SU-DHL-6 (cell line): ENCODE measurements at regions not wholly inside any gene's neighbourhood (a gene's known extent, or its start where the extent isn't known, plus 50 kb on each side); places are given as distances from the start of the nearest gene placed in this dataset.

Experiments
- H2AFZ ChIP-seq: fragments of 200-600 bp; sonication (generic); 2 replicates; pipeline ENCODE4 v1.6.1; 2014; ENCODE audit warnings: low read depth, mild to moderate bottlenecking, moderate library complexity, mixed read lengths, antibody characterized with exemption, low read length; ENCODE audit not compliant: severe bottlenecking
- H3F3A ChIP-seq: fragments of 200-600 bp; shearing (Covaris generic); 2 replicates; pipeline ENCODE4 v1.6.0; 2016; ENCODE audit warnings: antibody characterized with exemption, mild to moderate bottlenecking; ENCODE audit not compliant: insufficient read depth
- H3K27ac ChIP-seq: fragments of 200-600 bp; sonication (generic); 2 replicates; pipeline ENCODE4 v1.5.1; 2016; ENCODE audit warnings: low read depth, mild to moderate bottlenecking, low read length, moderate library complexity, mixed read lengths
- H3K27me3 ChIP-seq: fragments of 200-600 bp; sonication (generic), shearing (Covaris generic); 2 replicates; pipeline ENCODE4 v1.6.0; 2014; ENCODE audit warnings: mild to moderate bottlenecking, low read length
- H3K36me3 ChIP-seq: fragments of 200-600 bp; sonication (generic); 2 replicates; pipeline ENCODE4 v1.6.1; 2014; ENCODE audit warnings: mild to moderate bottlenecking, low read length, mixed read lengths
- H3K4me2 ChIP-seq: fragments of 300-600, 200-600 bp; shearing (Covaris generic), sonication (generic); 2 replicates; pipeline ENCODE4 v1.6.0; 2014; ENCODE audit warnings: low read length, low read depth, mild to moderate bottlenecking; ENCODE audit not compliant: poor library complexity, severe bottlenecking
- H3K4me3 ChIP-seq: fragments of 200-600 bp; sonication (generic); 2 replicates; pipeline ENCODE4 v1.5.1; 2014; ENCODE audit warnings: antibody characterized with exemption, low read length, mild to moderate bottlenecking, mixed read lengths; ENCODE audit not compliant: insufficient read depth, poor library complexity, severe bottlenecking
- H3K79me2 ChIP-seq: fragments of 200-600 bp; sonication (generic); 2 replicates; pipeline ENCODE4 v1.6.1; 2014; ENCODE audit warnings: mild to moderate bottlenecking, low read length, moderate library complexity; ENCODE audit not compliant: insufficient read depth
- H3K9ac ChIP-seq: fragments of 200-600 bp; sonication (generic); 2 replicates; pipeline ENCODE4 v1.7.0; 2014; ENCODE audit warnings: mild to moderate bottlenecking, low read length
- H3K9me2 ChIP-seq: fragments of 200-600 bp; sonication (generic); replicated peaks from 2 replicates; pipeline ENCODE4 v1.6.1; 2014; ENCODE audit warnings: low read length; ENCODE audit not compliant: insufficient read depth
- H3K9me3 ChIP-seq: fragments of 200-600 bp; sonication (generic); 2 replicates; pipeline ENCODE4 v1.6.1; 2014; ENCODE audit warnings: low read length, mixed read lengths; ENCODE audit not compliant: insufficient read depth
- H4K20me1 ChIP-seq: fragments of 200-600 bp; sonication (generic); 2 replicates; pipeline ENCODE4 v1.6.1; 2014; ENCODE audit warnings: low read depth, mild to moderate bottlenecking, antibody characterized with exemption, low read length, moderate library complexity, mixed read lengths
- EZH2phosphoT487 ChIP-seq: fragments of 200-600 bp; sonication (generic), shearing (Covaris generic); conservative IDR thresholded peaks from 2 replicates; pipeline ENCODE4 v1.6.1; 2018; ENCODE audit warnings: mild to moderate bottlenecking, antibody characterized with exemption, low read length, moderate library complexity, mixed read lengths
- TF ChIP-seq, protein P1 (sequence below): fragments of 200-600 bp; sonication (generic); IDR thresholded peaks from one replicate; pipeline ENCODE4 v1.5.1; 2017; ENCODE audit warnings: antibody characterized with exemption, mild to moderate bottlenecking, low read length, moderate library complexity; ENCODE audit not compliant: insufficient read depth, poor library complexity, severe bottlenecking

DNA sequence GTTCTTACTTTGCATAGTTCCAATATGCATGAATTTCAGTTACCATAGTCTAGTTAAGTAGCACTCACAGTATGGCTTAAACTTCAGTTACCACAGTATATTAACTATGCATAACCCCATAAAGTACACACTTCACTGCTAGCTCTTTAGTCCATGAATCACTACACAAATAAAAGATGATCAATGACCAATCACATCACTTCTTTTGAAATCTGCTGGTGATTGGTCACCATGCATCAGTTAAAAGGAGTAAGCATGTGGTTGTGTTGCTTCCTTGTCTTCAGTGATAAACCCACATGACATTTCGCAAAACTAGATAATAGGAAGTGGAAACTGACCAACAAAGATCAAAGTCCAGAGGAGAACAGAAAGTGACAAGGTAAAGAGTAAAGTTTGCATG is 79.0 kb downstream of the TAF11L14 start:
- Histone ChIP-seq H3K4me2 (no peak overlapping the region), H3K79me2 (no peaks in the 10 kb centered on the region), H3K9me3 (no peaks in the 10 kb centered on the region), H3K27ac (no peak overlapping the region), H3K27me3 (no peaks in the 10 kb centered on the region), H3K9ac (no peak overlapping the region), H4K20me1 (no peaks in the 10 kb centered on the region), H3K36me3 (no peaks in the 10 kb centered on the region), H2AFZ (no peak overlapping the region), H3K4me3 (no peak overlapping the region), H3K9me2 (no peaks in the 10 kb centered on the region), H3F3A (no peaks in the 10 kb centered on the region)
- TF ChIP-seq, protein P1, sequence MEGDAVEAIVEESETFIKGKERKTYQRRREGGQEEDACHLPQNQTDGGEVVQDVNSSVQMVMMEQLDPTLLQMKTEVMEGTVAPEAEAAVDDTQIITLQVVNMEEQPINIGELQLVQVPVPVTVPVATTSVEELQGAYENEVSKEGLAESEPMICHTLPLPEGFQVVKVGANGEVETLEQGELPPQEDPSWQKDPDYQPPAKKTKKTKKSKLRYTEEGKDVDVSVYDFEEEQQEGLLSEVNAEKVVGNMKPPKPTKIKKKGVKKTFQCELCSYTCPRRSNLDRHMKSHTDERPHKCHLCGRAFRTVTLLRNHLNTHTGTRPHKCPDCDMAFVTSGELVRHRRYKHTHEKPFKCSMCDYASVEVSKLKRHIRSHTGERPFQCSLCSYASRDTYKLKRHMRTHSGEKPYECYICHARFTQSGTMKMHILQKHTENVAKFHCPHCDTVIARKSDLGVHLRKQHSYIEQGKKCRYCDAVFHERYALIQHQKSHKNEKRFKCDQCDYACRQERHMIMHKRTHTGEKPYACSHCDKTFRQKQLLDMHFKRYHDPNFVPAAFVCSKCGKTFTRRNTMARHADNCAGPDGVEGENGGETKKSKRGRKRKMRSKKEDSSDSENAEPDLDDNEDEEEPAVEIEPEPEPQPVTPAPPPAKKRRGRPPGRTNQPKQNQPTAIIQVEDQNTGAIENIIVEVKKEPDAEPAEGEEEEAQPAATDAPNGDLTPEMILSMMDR, result no peak
- no peak for TF ChIP-seq EZH2phosphoT487

GRCh38 chr5:17714186-17714585 is 79.9 kb downstream of the TAF11L14 start:
- H3K9me2 ChIP-seq, result no peaks in the 10 kb centered on the region
- no peaks in the 10 kb centered on the region for H3F3A ChIP-seq
- no peaks in the 10 kb centered on the region for H4K20me1 ChIP-seq
- no peaks in the 10 kb centered on the region for H3K36me3 ChIP-seq
- no peaks in the 10 kb centered on the region for H3K27me3 ChIP-seq
- H3K79me2 ChIP-seq, result no peaks in the 10 kb centered on the region
- TF ChIP-seq EZH2phosphoT487, result no peak
- TF ChIP-seq, protein P1, result no peak
- H3K9ac ChIP-seq, result no peak overlapping the region
- H3K27ac ChIP-seq, result no peak overlapping the region
- no peaks in the 10 kb centered on the region for H3K9me3 ChIP-seq
- H3K4me2 ChIP-seq, result no peak overlapping the region
- H2AFZ ChIP-seq, result no peak overlapping the region
- H3K4me3 ChIP-seq, result no peak overlapping the region

DNA sequence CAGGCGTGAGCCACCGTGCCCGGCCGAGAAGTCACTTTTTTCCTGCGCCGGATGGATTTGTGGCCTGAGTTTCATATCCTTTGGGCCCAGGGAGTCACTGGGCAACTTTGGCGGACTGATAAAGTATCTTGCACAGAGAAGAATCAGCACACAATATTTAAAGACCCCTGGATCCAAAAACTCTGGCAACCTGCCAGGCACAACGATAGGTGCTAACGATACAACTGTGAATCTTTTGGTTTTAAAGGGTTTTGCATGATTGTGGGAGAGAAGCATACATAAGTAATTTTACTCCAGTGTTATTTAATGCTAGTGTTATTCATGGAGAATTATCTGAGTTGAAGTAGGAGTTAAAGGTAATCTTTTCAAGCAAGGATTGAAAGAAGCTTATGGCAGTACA is 85.3 kb downstream of the TAF11L14 start:
- Histone ChIP-seq H4K20me1 (no peaks in the 10 kb centered on the region), H3K9me2 (no peaks in the 10 kb centered on the region), H3K36me3 (no peaks in the 10 kb centered on the region), H3K79me2 (no peaks in the 10 kb centered on the region), H3K27ac (no peak overlapping the region), H2AFZ (no peak overlapping the region), H3K27me3 (no peaks in the 10 kb centered on the region), H3F3A (no peaks in the 10 kb centered on the region), H3K4me2 (no peak overlapping the region), H3K9me3 (no peaks in the 10 kb centered on the region), H3K9ac (no peak overlapping the region), H3K4me3 (no peak overlapping the region)
- TF ChIP-seq EZH2phosphoT487, result no peak
- TF ChIP-seq, protein P1, result no peak
